ENCODE measurements at regions not wholly inside any gene's neighbourhood (a gene's known extent, or its start where the extent isn't known, plus 50 kb on each side); places are given as distances from the start of the nearest gene placed in this dataset.

GRCh38 chr15:39504808-39505207 is 76.1 kb upstream of the THBS1 start:
- POLR2A ChIA-PET (ENCODE audit: partially characterized antibody) = interaction anchor here (1.5 kb wide), 1 partner anchor 17 kb away, joined by 3 read pairs; no protein-coding TSS in a partner anchor
- no peak overlapping the region for H3K9ac ChIP-seq (replicated peaks in 1 of 4; ENCODE audit: extremely low read depth in 1 of 4, low read depth in 3 of 4, low read length in 3 of 4)
- H4K8ac ChIP-seq (ENCODE audit: extremely low read depth, insufficient read depth, low read length) = no peak overlapping the region

More at GRCh38 chr15:39504808-39505207, 76.1 kb upstream of the THBS1 start:
- Histone ChIP-seq H3K56ac (replicated peaks; ENCODE audit: insufficient read length, low read depth, low read length) (no peak overlapping the region), H3K79me2 (ENCODE audit: control insufficient read depth in 1 of 2, insufficient read depth in 2 of 2, low read length in 2 of 2) (no peaks in the 10 kb centered on the region), H3K18ac (ENCODE audit: extremely low read depth, low read length) (no peak overlapping the region), H2BK15ac (ENCODE audit: low read length) (no peak overlapping the region), H3K23ac (ENCODE audit: insufficient read length) (no peak overlapping the region), H4K91ac (replicated peaks; ENCODE audit: insufficient read length, low read length) (no peak overlapping the region), H3K4me3 (ENCODE audit: extremely low read depth in 1 of 4, insufficient read depth in 2 of 4, low read depth in 3 of 4, low read length in 4 of 4) (no peak overlapping the region), H2AK5ac (ENCODE audit: low read depth, low read length) (no peak overlapping the region), H3K4me1 (replicated peaks in 1 of 4; ENCODE audit: control insufficient read depth in 3 of 4, insufficient read depth in 4 of 4, low read length in 3 of 4) (no peaks in the 10 kb centered on the region), H2BK120ac (replicated peaks; ENCODE audit: low read depth, low read length) (no peak overlapping the region), H2BK20ac (ENCODE audit: low read length) (no peak overlapping the region), H2BK5ac (ENCODE audit: low read depth, low read length) (no peak overlapping the region), H3K4me2 (ENCODE audit: insufficient read depth in 1 of 2, low read depth in 2 of 2, low read length in 2 of 2) (no peak overlapping the region), H3K27me3 (replicated peaks in 1 of 4; ENCODE audit: control insufficient read depth in 3 of 4, extremely low read depth in 1 of 4, insufficient read depth in 3 of 4, low read length in 3 of 4) (no peaks in the 10 kb centered on the region), H3K4ac (replicated peaks; ENCODE audit: insufficient read length, low read depth, low read length) (no peak overlapping the region), H2BK12ac (ENCODE audit: low read depth, low read length) (no peak overlapping the region), H3K36me3 (ENCODE audit: control insufficient read depth in 2 of 4, insufficient read depth in 4 of 4, low read length in 3 of 4) (no peaks in the 10 kb centered on the region), H3K9me3 (ENCODE audit: insufficient read depth in 2 of 2, low read depth in 1 of 2, low read length in 1 of 2) (no peaks in the 10 kb centered on the region), H3K23me2 (ENCODE audit: low read depth, low read length) (peaks cover 2% of the 10 kb centered on the region; the same call in 1 of the 2 replicates), H4K20me1 (replicated peaks in 1 of 2; ENCODE audit: control insufficient read depth in 1 of 2, insufficient read depth in 2 of 2, low read length in 2 of 2) (no peaks in the 10 kb centered on the region), H4K5ac (ENCODE audit: insufficient read length, low read depth, low read length) (no peak overlapping the region), H3K14ac (ENCODE audit: insufficient read length) (no peak overlapping the region), H3K79me1 (ENCODE audit: low read depth, low read length) (no peaks in the 10 kb centered on the region), H3K27ac (ENCODE audit: low read depth, low read length) (no peak overlapping the region), H2AFZ (ENCODE audit: low read length) (no peak overlapping the region)
- TF ChIP-seq EZH2 (IDR thresholded peaks at IDR 0.05; ENCODE audit: low read depth, low read length, severe bottlenecking) = no peak
- 88% methylated on average over 1 of the region's 1 CpG; no CpG with 5 or more reads in 1 of the 2 experiments for WGBS, 2 experiments (ENCODE audit: extremely low coverage in 1 of 2, insufficient coverage in 1 of 2, insufficient read length in 1 of 2, insufficient replicate concordance in 2 of 2, low coverage in 1 of 2, low lambda C conversion rate in 2 of 2, missing lambda C conversion rate in 1 of 2)
- CTCF ChIA-PET (ENCODE audit: partially characterized antibody) = interaction anchor here (1.1 to 1.2 kb wide), 2 partner anchors 18 to 21 kb away, joined by 3 read pairs; no protein-coding TSS in a partner anchor
- DNase-seq (ENCODE audit: low read depth in 1 of 2, low spot score in 2 of 2) = no peak
- FAIRE-seq = no peak
